H1 (cell line): ENCODE measurements at regions not wholly inside any gene's neighbourhood (a gene's known extent, or its start where the extent isn't known, plus 50 kb on each side); places are given as distances from the start of the nearest gene placed in this dataset.

Source experiments
- CTCF ChIP-seq, 3 experiments: IDR thresholded peaks; 1 replicate in 2 of 3; 2 replicates in 1 of 3; pipeline versions ENCODE4 v1.5.1 to v1.6.1; 2011; ENCODE audit warnings: low read length in 3 of 3, mild to moderate bottlenecking in 3 of 3, inconsistent platforms in 2 of 3, low read depth in 1 of 3, moderate library complexity in 1 of 3; ENCODE audit not compliant: insufficient read depth in 1 of 3; ENCODE audit errors: control extremely low read depth in 1 of 3
- POLR2AphosphoS5 ChIP-seq: IDR thresholded peaks from 2 replicates; pipeline ENCODE4 v1.6.1; 2011; ENCODE audit warnings: low read depth, low read length
- RXRA ChIP-seq: IDR thresholded peaks from 2 replicates; pipeline ENCODE4 v1.6.1; 2011; ENCODE audit warnings: low read depth, mild to moderate bottlenecking, low read length, moderate library complexity; ENCODE audit not compliant: insufficient read depth

DNA sequence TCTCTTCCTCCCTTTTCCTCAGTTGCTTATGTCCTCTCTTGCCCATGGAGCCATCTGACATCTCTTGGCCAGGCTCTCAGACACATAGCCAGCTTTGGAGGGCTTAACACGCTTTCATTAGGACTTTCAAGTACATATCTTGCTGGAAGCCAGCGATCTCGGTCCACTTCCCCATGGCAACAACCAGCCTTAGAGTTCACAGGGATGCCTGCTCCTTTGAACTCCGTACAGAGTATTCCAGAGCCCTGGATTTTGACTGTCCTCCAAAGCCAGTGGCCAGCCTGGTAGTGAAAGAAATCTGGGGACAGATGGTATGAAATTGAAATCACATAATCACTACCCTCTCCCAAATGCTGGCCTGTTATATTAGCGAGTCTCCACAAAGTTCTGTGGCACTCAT is 370.5 kb upstream of the NPVF start:
- no peak for TF ChIP-seq POLR2AphosphoS5
- TF ChIP-seq CTCF (IDR thresholded peaks at IDR 0.05; ENCODE audit: control extremely low read depth in 1 of 3, insufficient read depth in 1 of 3, low read depth in 1 of 3, low read length in 3 of 3), result no peak
- TF ChIP-seq RXRA, result no peak
